ENCODE measurements at regions not wholly inside any gene's neighbourhood (a gene's known extent, or its start where the extent isn't known, plus 50 kb on each side); places are given as distances from the start of the nearest gene placed in this dataset.

DNA sequence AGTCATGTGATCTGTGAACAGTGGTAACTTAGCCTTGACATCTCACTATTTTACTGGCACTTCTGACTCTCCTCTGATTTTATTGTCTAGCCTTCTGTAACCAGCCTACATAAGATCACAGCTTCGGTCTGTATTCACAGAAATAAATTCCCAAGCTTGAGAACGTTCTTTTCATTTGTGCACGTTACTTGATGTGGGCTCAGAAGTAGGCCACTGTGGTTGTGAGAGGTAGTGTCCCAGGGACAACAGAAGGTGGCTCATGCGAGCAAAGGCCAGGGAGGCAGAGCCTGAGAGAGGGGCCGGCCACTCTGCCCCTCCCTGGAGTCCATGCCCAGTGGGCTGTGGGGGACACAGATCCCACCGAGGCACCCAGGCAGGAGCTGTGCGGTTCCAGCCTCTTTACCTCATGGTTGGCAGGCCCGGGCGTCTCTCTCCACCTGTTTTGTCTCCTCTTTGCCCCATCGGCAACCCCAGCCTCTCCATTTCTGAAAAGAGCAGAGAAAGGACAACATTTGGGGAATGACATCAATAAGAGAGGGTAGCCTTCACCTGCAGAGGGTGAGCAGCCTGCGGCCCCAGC is 207.5 kb upstream of the CST7 start:
- TF ChIP-seq, protein P1, sequence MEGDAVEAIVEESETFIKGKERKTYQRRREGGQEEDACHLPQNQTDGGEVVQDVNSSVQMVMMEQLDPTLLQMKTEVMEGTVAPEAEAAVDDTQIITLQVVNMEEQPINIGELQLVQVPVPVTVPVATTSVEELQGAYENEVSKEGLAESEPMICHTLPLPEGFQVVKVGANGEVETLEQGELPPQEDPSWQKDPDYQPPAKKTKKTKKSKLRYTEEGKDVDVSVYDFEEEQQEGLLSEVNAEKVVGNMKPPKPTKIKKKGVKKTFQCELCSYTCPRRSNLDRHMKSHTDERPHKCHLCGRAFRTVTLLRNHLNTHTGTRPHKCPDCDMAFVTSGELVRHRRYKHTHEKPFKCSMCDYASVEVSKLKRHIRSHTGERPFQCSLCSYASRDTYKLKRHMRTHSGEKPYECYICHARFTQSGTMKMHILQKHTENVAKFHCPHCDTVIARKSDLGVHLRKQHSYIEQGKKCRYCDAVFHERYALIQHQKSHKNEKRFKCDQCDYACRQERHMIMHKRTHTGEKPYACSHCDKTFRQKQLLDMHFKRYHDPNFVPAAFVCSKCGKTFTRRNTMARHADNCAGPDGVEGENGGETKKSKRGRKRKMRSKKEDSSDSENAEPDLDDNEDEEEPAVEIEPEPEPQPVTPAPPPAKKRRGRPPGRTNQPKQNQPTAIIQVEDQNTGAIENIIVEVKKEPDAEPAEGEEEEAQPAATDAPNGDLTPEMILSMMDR (IDR thresholded peaks at IDR 0.05 in 8 of 11, conservative IDR thresholded peaks at IDR 0.05 in 3 of 11): no peak
- no peak for TF ChIP-seq POLR2AphosphoS5 (IDR thresholded peaks at IDR 0.05)
